B cell (primary cell): ENCODE measurements at regions not wholly inside any gene's neighbourhood (a gene's known extent, or its start where the extent isn't known, plus 50 kb on each side); places are given as distances from the start of the nearest gene placed in this dataset.

Experiments
- ATAC-seq: fragments of 200-7000 bp; cut with Tn5 transposase; one replicate; pipeline ENCODE4 v1.10.0; 2021; ENCODE audit warnings: low read depth, mild to moderate bottlenecking, moderate number of reproducible peaks, moderate library complexity
- CTCF ChIA-PET: fragments of 350-600 bp; sonication (Branson Sonifier 250); formaldehyde crosslinking; loops from one replicate; lab custom pipeline; 2021; ENCODE audit warnings: antibody characterized with exemption, inconsistent platforms; lab: Charles Lee
- POLR2A ChIA-PET: fragments of 350-600 bp; sonication (Branson Sonifier 250); formaldehyde crosslinking; loops from one replicate; lab custom pipeline; 2021; ENCODE audit warnings: antibody characterized with exemption; lab: Charles Lee
- DNase-seq: peaks from one replicate; pipeline ENCODE4 v3.0.0; 2013
- H2AFZ ChIP-seq: 2 replicates; pipeline ENCODE4 v1.6.1; 2012; ENCODE audit warnings: mild to moderate bottlenecking, low read depth, low read length; ENCODE audit not compliant: insufficient read depth, poor library complexity, severe bottlenecking
- H3K27ac ChIP-seq, 2 donors: 1 replicate in 1 of 2; 2 replicates in 1 of 2; pipeline ENCODE4 v1.5.1; 2012 to 2013; ENCODE audit warnings: low read length in 2 of 2, mild to moderate bottlenecking in 2 of 2, moderate library complexity in 1 of 2
- H3K27me3 ChIP-seq, 4 experiments: fragments of 200-600 bp in 1 of 4; sonication (generic) in 1 of 4; replicated peaks in 1 of 4; 1 replicate in 2 of 4; 2 replicates in 2 of 4; pipeline versions ENCODE4 v1.6.1 to v1.7.0; 2013 to 2016; ENCODE audit warnings: low read length in 3 of 4, mild to moderate bottlenecking in 2 of 4, mixed read lengths in 1 of 4, moderate library complexity in 1 of 4; ENCODE audit not compliant: insufficient read depth in 4 of 4, control insufficient read depth in 3 of 4; ENCODE audit errors: control extremely low read depth in 1 of 4
- H3K36me3 ChIP-seq, 2 experiments: replicated peaks in 1 of 2; 1 replicate in 1 of 2; 2 replicates in 1 of 2; pipeline versions ENCODE4 v1.6.1 to v1.7.1; 2013; ENCODE audit warnings: low read length in 1 of 2; ENCODE audit not compliant: insufficient read depth in 2 of 2, control insufficient read depth in 1 of 2; ENCODE audit errors: control extremely low read depth in 1 of 2, extremely low read depth in 1 of 2
- H3K4me1 ChIP-seq, 2 donors: fragments of 200-600 bp in 1 of 2; sonication (generic) in 1 of 2; 1 replicate in 1 of 2; 2 replicates in 1 of 2; pipeline versions ENCODE4 v1.5.1 to v1.6.1; 2013 to 2017; ENCODE audit warnings: low read length in 2 of 2; ENCODE audit not compliant: control insufficient read depth in 2 of 2, insufficient read depth in 2 of 2
- H3K4me2 ChIP-seq: replicated peaks from 2 replicates; pipeline ENCODE3; 2012; ENCODE audit warnings: mild to moderate bottlenecking, low read depth, low read length; ENCODE audit not compliant: poor library complexity, severe bottlenecking
- H3K4me3 ChIP-seq, 5 experiments: fragments of 200-600 bp in 1 of 5; sonication (generic) in 1 of 5; 1 replicate in 3 of 5; 2 replicates in 2 of 5; pipeline versions ENCODE4 v1.5.1 to v1.7.0; 2011 to 2016; ENCODE audit warnings: low read length in 4 of 5, mild to moderate bottlenecking in 4 of 5, low read depth in 2 of 5, control low read depth in 1 of 5, moderate library complexity in 1 of 5; ENCODE audit not compliant: insufficient read depth in 1 of 5; ENCODE audit errors: control extremely low read depth in 1 of 5, extremely low read depth in 1 of 5
- H3K79me2 ChIP-seq: fragments of 200-600 bp; sonication (generic); one replicate; pipeline ENCODE4 v1.6.0; 2016; ENCODE audit warnings: low read length; ENCODE audit not compliant: control insufficient read depth, insufficient read depth
- H3K9ac ChIP-seq: fragments of 200-600 bp; sonication (generic); 2 replicates; pipeline ENCODE4 v1.6.1; 2017; ENCODE audit warnings: mild to moderate bottlenecking, low read length, moderate library complexity
- H3K9me3 ChIP-seq, 3 donors: one replicate each; pipeline versions ENCODE4 v1.6.1 to v1.7.1; 2013; ENCODE audit warnings: low read length in 2 of 3; ENCODE audit not compliant: control insufficient read depth in 2 of 3, insufficient read depth in 1 of 3; ENCODE audit errors: control extremely low read depth in 1 of 3
- H4K20me1 ChIP-seq: 2 replicates; pipeline ENCODE4 v1.6.0; 2012; ENCODE audit warnings: mild to moderate bottlenecking, low read length; ENCODE audit not compliant: insufficient read depth, control insufficient read depth, poor library complexity, severe bottlenecking
- H3K27ac Mint-ChIP-seq: one replicate; pipeline ENCODE4 v1.8.0; 2021; ENCODE audit warnings: mixed read lengths
- H3K27me3 Mint-ChIP-seq: one replicate; pipeline ENCODE4 v1.8.0; 2021; ENCODE audit warnings: mixed read lengths
- H3K4me1 Mint-ChIP-seq: one replicate; pipeline ENCODE4 v1.8.0; 2021; ENCODE audit warnings: mixed read lengths
- H3K4me3 Mint-ChIP-seq: one replicate; pipeline ENCODE4 v1.8.0; 2021; ENCODE audit warnings: mixed read lengths
- H3K9me3 Mint-ChIP-seq: one replicate; pipeline ENCODE4 v1.8.0; 2022; ENCODE audit warnings: mixed read lengths; ENCODE audit not compliant: insufficient read depth
- EZH2 ChIP-seq: IDR thresholded peaks from 2 replicates; pipeline ENCODE4 v1.6.1; 2012; ENCODE audit warnings: borderline replicate concordance, low read depth, mild to moderate bottlenecking, moderate library complexity, low read length; ENCODE audit not compliant: insufficient read depth, poor library complexity, severe bottlenecking
- WGBS: methylation state at CpG from one replicate; pipeline ENCODE4 v1.1.5; 2013; ENCODE audit warnings: missing lambda C conversion rate; ENCODE audit not compliant: insufficient coverage; 5-methylcytosine and 5-hydroxymethylcytosine counted together
- intact Hi-C: fragments of 100-400 bp; cut with micrococcal nuclease; formaldehyde crosslinking; loops from one replicate; pipeline ENCODE4 v1.10.0; 2022
- TF ChIP-seq, protein P1 (sequence below): fragments of 200-600 bp; IDR thresholded peaks from one replicate; pipeline ENCODE4 v1.8.0; 2022; ENCODE audit warnings: antibody characterized with exemption, mild to moderate bottlenecking

- Histone ChIP-seq H3K9ac (no peak overlapping the region), H3K4me3 (no peak overlapping the region), H3K27ac (no peak overlapping the region), H3K4me1 (no peaks in the 10 kb centered on the region), H2AFZ (no peak overlapping the region), H3K27me3 (no peaks in the 10 kb centered on the region), H3K9me3 (peaks cover 0 to 2% (median 0%) of the 10 kb centered on the region in 3 donors), H3K79me2 (no peaks in the 10 kb centered on the region), H3K36me3 (no peaks in the 10 kb centered on the region), H4K20me1 (no peaks in the 10 kb centered on the region), H3K4me2 (no peak overlapping the region)
- ATAC-seq (no peak), DNase-seq (no peak)
- TF ChIP-seq, protein P1, sequence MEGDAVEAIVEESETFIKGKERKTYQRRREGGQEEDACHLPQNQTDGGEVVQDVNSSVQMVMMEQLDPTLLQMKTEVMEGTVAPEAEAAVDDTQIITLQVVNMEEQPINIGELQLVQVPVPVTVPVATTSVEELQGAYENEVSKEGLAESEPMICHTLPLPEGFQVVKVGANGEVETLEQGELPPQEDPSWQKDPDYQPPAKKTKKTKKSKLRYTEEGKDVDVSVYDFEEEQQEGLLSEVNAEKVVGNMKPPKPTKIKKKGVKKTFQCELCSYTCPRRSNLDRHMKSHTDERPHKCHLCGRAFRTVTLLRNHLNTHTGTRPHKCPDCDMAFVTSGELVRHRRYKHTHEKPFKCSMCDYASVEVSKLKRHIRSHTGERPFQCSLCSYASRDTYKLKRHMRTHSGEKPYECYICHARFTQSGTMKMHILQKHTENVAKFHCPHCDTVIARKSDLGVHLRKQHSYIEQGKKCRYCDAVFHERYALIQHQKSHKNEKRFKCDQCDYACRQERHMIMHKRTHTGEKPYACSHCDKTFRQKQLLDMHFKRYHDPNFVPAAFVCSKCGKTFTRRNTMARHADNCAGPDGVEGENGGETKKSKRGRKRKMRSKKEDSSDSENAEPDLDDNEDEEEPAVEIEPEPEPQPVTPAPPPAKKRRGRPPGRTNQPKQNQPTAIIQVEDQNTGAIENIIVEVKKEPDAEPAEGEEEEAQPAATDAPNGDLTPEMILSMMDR: no peak
- no peak for TF ChIP-seq EZH2
- ChIA-PET CTCF (no interaction called here), POLR2A (no interaction called here)
- Mint-ChIP-seq H3K27me3 (no peaks in the 10 kb centered on the region), H3K9me3 (peaks cover 3% of the 10 kb centered on the region), H3K4me1 (no peaks in the 10 kb centered on the region), H3K4me3 (no peak overlapping the region), H3K27ac (no peak overlapping the region)
- intact Hi-C loops: no loop called here
- no CpG with 5 or more reads among the region's 1 CpG for WGBS
These were observed 1087.1 kb upstream of the LRRN3 start for GRCh38 chr7:110003827-110004226.

DNA sequence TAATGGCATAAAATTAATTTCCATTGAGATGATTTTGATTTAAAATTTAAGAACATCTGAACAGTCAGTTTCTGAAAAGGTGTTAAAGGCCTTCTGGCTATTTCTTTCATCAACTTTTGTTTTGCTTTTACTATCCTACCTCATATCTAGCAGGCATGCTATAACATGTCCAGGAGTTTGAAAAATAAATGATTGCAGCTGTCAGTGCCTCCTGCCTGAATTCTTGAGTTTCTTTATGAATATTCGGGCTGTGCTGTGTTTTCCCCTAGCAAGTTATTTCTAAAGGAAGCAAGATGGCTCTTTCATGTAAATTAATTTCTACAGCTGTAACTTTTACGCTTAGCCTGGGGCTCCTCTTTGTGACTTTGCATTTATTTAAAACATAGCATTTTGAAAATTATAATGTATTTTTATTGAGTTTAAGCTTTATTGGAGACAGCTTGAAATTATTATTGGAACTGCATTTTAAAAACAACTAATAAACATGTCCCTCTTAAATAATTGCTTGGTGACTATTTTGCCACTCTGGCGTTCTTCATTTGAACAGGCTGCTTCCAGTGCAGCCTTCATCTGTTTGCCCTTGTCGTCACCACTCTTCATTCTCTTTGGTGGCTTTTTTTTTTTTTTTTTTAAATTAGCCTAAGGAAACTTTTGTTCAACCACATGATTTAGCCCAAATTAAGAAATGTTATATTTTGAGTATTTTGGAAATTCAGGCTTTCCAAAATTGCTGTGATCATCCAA lies 1083.4 kb upstream of the LRRN3 start:
- no peak overlapping the region for H3K4me2 ChIP-seq
- H3K27me3 Mint-ChIP-seq: no peaks in the 10 kb centered on the region
- CTCF ChIA-PET: interaction anchor here (0.6 kb wide), 1 partner anchor 348 kb away, joined by 3 read pairs; no protein-coding TSS in a partner anchor

More for the DNA sequence above, 1083.4 kb upstream of the LRRN3 start:
- Histone ChIP-seq H3K9ac (no peak overlapping the region), H3K4me3 (no peak overlapping the region), H3K9me3 (no peaks in the 10 kb centered on the region), H4K20me1 (no peaks in the 10 kb centered on the region), H3K79me2 (no peaks in the 10 kb centered on the region), H3K27me3 (no peaks in the 10 kb centered on the region), H3K27ac (no peak overlapping the region), H3K36me3 (no peaks in the 10 kb centered on the region), H3K4me1 (no peaks in the 10 kb centered on the region), H2AFZ (no peak overlapping the region)
- no peak for TF ChIP-seq EZH2
- TF ChIP-seq, protein P1: no peak
- H3K4me1 Mint-ChIP-seq: no peaks in the 10 kb centered on the region
- WGBS: 100% methylated on average over 1 of the region's 4 CpGs
- intact Hi-C loops: no loop called here
- DNase-seq: no peak
- H3K9me3 Mint-ChIP-seq: peaks cover 3% of the 10 kb centered on the region
- H3K27ac Mint-ChIP-seq: no peak overlapping the region
- POLR2A ChIA-PET: no interaction called here
- ATAC-seq: no peak
- no peak overlapping the region for H3K4me3 Mint-ChIP-seq
